HG02884 (cell line): ENCODE measurements at regions not wholly inside any gene's neighbourhood (a gene's known extent, or its start where the extent isn't known, plus 50 kb on each side); places are given as distances from the start of the nearest gene placed in this dataset.

Experiments used
- ATAC-seq: cut with Tn5 transposase; IDR thresholded peaks from one replicate; pipeline ENCODE4 v1.9.1; 2021; ENCODE audit warnings: mild to moderate bottlenecking, moderate library complexity; ENCODE audit not compliant: unreplicated experiment

DNA sequence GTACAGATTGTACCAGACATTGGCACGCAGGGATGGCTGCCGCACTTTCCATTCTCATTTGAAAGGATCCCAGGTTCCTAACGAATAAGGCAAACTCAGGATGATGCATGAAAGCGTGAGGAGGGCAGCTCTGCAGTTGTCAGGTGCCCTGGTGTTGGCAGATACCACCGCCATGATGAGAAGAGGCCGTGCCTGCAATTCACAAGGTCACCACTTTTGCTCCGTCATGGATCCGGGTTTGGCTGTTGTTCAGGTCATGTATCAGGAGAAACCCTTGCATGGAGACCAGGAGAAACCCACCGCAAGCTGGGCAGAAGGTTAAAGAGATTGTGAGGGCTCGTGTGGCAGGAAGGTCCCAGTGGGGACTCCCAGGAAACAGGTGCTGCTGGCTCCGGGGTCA, 233.2 kb downstream of the KLF6 start:
- ATAC-seq, result no peak

DNA sequence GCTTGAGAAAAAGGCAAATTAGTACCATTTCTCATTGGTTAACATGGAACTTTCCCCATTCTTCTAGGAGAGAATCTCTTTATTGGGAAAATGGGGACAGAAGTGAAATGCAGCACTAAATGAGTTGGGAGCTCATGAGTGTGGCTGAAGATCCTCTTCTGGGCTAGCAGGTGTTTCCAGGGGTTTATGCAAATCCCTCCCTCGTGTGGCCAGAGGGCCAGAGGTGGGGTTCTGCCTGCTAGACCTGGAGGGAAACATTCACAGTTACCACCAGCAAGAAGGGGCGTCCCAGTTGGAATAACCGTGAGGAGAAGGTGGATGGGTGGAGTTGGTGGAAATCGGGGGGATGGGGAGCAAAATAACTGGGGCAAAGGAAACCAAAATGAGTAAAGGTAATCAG, 235.9 kb downstream of the KLF6 start:
- no peak for ATAC-seq

- no peak for ATAC-seq
Measured at GRCh38 chr10:3548702-3549101, 236.3 kb downstream of the KLF6 start.

DNA sequence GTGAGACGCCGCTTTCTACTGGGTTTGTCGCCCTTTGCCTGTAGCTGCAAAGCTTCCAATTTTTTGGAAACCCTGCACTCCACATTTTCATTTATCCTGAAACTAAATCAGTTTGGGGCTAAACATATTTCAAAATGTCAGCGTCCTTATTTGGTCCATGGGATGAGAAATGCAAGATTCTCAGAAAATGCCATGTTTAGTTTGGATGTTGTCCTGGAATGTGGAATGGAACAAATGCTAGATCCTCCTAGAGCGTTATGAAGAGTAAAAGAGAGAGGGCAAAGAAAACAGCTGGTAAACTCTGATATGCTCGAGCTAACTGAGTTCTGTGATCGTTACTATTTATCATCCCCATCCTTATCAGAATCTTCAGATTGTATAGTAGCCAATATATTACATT, 236.9 kb downstream of the KLF6 start:
- ATAC-seq, result no peak

GRCh38 chr10:3544561-3544960, 240.4 kb downstream of the KLF6 start:
- no peak for ATAC-seq

GRCh38 chr10:3542185-3542611, 242.8 kb downstream of the KLF6 start:
- ATAC-seq, result no peak

DNA sequence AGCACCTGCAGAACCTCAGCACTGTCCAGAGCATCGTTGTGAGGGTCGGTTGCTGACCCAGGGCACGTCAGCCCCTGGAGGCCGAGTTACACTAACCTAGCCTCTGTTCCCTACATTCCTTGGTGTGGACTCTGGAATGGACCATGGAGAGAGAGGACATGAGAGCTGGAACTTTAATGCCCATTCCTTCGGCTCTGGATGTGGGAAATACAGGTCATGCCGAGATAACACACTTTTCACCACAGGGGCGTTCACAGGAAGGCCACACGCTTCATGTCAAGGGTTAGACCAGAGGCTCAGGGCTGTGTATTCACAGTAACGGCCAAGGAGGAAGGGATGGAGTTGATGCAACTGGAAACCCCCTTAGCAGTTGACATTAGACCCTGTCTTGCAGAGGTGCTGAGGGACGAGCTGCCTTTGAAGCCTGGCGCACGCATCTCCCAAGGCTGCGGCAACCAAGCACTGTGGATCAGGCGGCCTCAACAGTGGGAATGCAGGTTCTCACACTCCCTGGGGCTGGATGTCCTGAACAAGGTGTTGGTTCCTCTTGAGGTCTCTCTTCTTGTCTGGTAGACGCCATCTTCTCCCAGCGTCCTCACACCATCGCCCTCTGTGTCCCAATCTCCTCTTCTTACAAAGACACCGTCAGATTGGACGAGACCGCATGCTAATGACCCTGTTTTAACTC, 245.2 kb downstream of the KLF6 start:
- ATAC-seq, result no peak

- no peak for ATAC-seq
Measured at GRCh38 chr10:3538656-3539531, 246.1 kb downstream of the KLF6 start.

DNA sequence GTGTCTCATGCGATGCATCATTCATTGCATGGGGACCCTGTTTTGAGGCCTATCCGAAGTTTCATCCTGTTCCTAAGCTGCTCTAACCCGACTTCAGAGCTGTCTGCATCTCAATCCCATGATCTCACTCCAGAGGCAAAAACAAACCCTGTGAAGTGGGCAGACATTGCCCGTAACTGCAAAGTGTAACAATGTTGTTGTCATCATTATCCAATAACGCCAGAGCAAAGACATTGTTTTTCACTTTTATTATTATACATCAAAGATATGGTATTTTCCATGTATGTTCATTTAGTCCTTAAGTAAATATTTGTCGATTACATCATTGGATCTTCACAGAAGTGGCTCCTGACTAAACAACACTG, 246.7 kb downstream of the KLF6 start:
- no peak for ATAC-seq

- ATAC-seq, result no peak
Measured at GRCh38 chr10:3537518-3537917, 247.5 kb downstream of the KLF6 start.

GRCh38 chr10:3535001-3535400, 250.0 kb downstream of the KLF6 start:
- ATAC-seq, result no peak

DNA sequence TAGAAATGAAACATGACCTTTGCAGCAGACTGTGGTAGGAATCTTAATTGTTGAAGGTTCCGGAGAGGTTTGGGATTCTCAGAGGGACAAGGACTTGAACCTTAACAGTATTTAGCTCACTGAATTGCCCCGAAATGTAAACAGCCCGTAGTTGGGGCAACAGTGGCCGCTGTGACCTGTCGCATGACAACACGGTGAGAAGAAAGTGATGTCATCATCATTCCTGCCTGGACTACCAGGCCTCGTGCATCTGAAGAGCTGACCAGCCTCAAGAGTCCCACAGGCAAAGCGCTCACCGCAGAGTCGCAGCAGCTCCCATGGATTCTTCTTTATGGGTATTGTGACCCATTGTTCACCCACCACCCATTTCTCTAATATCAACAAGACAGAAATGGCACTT, 250.6 kb downstream of the KLF6 start:
- ATAC-seq, result no peak

DNA sequence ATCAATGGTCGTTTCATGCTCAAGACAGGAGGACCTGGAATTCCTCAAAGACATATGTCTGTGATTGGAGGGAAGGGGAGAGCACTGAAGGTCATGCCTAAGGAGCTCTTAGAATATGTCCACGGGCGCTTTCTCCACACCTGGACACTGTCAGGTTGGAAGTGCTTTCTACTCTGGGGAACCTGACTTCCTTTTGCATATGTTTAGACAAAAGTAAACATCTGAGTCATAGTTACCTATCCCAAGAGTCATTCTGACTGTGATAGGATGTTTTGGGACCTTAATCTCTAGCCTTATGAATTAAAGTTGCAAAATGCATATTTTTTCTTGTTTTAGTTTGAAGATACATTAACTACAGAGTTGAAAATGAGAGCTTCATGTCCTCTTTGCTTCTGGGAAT, 251.7 kb downstream of the KLF6 start:
- ATAC-seq, result no peak

- ATAC-seq, result no peak
Measured at GRCh38 chr10:3532644-3533043, 252.4 kb downstream of the KLF6 start.

DNA sequence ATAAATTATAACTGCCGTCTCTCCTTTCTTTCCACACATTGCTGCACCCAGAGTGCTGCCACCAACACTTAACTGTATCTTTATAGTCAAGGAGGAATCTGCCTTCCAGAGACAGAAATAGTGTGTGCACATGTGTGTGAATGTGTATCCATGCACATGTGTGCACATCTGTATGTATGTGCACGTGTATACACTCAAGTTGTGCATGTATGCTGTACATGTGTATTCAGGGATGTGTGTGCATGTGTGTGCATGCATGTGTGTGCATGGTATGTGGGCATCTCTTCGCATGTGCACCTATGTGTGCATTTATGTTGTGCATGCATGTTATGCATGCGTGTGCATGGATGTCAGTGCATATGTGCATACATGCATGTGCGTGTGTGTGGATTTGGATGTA, 253.3 kb downstream of the KLF6 start:
- no peak for ATAC-seq

GRCh38 chr10:3530783-3531645, 254.0 kb downstream of the KLF6 start:
- ATAC-seq, result no peak

DNA sequence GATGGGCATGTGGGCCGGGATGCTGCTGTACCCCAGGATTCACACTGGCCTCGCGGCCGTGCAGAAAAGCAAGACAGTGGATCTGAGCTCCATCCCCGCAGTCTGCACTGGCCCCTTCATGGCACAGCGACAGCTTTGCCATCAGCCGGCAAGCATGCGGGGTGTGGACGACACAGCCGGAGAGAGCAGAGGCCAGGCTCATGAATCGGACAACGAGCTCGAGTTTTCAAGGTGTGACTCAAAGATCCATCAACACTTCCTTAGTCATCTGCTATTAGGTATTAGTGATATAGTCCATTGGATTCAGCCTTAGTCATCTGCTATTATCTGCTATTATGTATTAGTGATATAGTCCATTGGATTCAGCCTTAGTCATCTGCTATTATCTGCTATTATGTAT, 254.7 kb downstream of the KLF6 start:
- ATAC-seq, result no peak

DNA sequence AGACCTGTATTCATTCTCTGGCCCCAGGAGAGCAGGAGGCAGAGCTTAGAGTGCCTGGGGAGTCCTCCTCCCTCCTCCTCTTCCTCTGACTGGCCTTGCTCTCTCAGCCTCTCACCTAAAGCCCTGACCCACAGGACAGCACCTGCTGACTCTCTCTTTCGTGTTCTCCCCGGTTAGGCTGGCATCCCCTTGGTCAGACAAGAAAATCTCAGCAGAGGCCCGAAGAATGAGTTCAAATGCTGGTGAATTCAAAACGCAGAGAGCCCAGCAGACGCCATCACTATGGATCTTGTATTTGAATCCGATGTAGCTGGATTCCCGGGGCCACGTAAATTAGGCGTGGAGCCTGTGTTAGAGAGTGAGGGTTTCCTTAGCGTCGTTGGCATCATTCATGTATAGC, 255.3 kb downstream of the KLF6 start:
- ATAC-seq, result no peak

- no peak for ATAC-seq
Measured at GRCh38 chr10:3528823-3529403, 256.1 kb downstream of the KLF6 start.

GRCh38 chr10:3528271-3528670, 256.7 kb downstream of the KLF6 start:
- no peak for ATAC-seq

DNA sequence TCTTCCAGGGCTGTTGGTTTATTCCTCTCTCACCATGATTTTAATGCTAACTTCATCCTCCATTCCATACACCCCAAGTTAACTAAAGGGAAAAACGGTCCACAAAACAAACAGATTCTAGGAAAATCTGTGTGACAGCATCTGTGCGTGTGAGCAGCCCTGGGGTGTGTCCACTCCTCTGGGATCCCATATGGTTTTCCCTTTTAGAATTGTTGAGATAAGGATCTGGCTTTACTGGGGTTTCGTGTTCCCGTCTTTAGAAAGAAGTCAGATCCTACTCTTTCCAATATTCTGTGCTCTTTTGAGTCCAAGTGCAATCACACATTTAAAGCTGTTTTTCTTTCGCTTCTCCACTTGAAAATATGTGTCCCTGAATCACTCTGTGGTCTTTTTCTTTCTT, 257.1 kb downstream of the KLF6 start:
- no peak for ATAC-seq
